MM.1S (cell line): ENCODE measurements at regions not wholly inside any gene's neighbourhood (a gene's known extent, or its start where the extent isn't known, plus 50 kb on each side); places are given as distances from the start of the nearest gene placed in this dataset.

Experiments used
- DNase-seq: peaks from one replicate; pipeline ENCODE4 v3.0.0-alpha.2; 2015
- H2AFZ ChIP-seq: fragments of 300-600 bp; sonication (generic); 2 replicates; pipeline ENCODE4 v1.6.0; 2016; ENCODE audit warnings: antibody characterized with exemption, low read length
- H3F3A ChIP-seq: fragments of 300-600 bp; sonication (generic); 2 replicates; pipeline ENCODE4 v1.6.1; 2016; ENCODE audit warnings: mild to moderate bottlenecking, antibody characterized with exemption, low read length, moderate library complexity, mixed read lengths; ENCODE audit not compliant: insufficient read depth
- H3K27ac ChIP-seq: fragments of 300-600 bp; sonication (generic); 2 replicates; pipeline ENCODE4 v1.5.1; 2016; ENCODE audit warnings: mild to moderate bottlenecking, low read length
- H3K27me3 ChIP-seq: fragments of 300-600 bp; sonication (generic); replicated peaks from 2 replicates; pipeline ENCODE4 v1.6.0; 2016; ENCODE audit warnings: low read length; ENCODE audit not compliant: insufficient read depth
- H3K36me3 ChIP-seq: fragments of 300-600 bp; sonication (generic); replicated peaks from 2 replicates; pipeline ENCODE4 v1.6.1; 2016; ENCODE audit warnings: mild to moderate bottlenecking, low read length, mixed read lengths; ENCODE audit not compliant: insufficient read depth
- H3K4me1 ChIP-seq: fragments of 300-600 bp; sonication (generic); 2 replicates; pipeline ENCODE4 v1.6.1; 2016; ENCODE audit warnings: low read length, mixed read lengths
- H3K4me2 ChIP-seq: fragments of 300-600 bp; sonication (generic); 2 replicates; pipeline ENCODE4 v1.6.0; 2016; ENCODE audit warnings: low read depth, low read length
- H3K4me3 ChIP-seq: fragments of 300-600 bp; sonication (generic); 2 replicates; pipeline ENCODE4 v1.5.1; 2016; ENCODE audit warnings: low read length, mixed read lengths
- H3K79me2 ChIP-seq: fragments of 300-600 bp; sonication (generic); 2 replicates; pipeline ENCODE4 v1.6.1; 2016; ENCODE audit warnings: mixed run types, low read length, mixed read lengths
- H3K9ac ChIP-seq: fragments of 300-600 bp; sonication (generic); 2 replicates; pipeline ENCODE4 v1.6.1; 2016; ENCODE audit warnings: low read length, mixed read lengths
- H3K9me2 ChIP-seq: fragments of 300-600 bp; sonication (generic); replicated peaks from 2 replicates; pipeline ENCODE4 v1.6.1; 2016; ENCODE audit warnings: mild to moderate bottlenecking, low read length, mixed read lengths; ENCODE audit not compliant: insufficient read depth
- H3K9me3 ChIP-seq: fragments of 300-600 bp; sonication (generic); replicated peaks from 2 replicates; pipeline ENCODE4 v1.6.1; 2016; ENCODE audit warnings: mild to moderate bottlenecking, low read length, mixed read lengths; ENCODE audit not compliant: insufficient read depth
- H4K20me1 ChIP-seq: fragments of 300-600 bp; sonication (generic); 2 replicates; pipeline ENCODE4 v1.6.1; 2016; ENCODE audit warnings: mild to moderate bottlenecking, low read length, moderate library complexity, mixed read lengths; ENCODE audit not compliant: insufficient read depth
- CTCF ChIP-seq: fragments of 300-600 bp; sonication (generic); IDR thresholded peaks from 2 replicates; pipeline ENCODE4 v1.5.1; 2016; ENCODE audit warnings: antibody characterized with exemption, low read length, mixed read lengths
- EZH2 ChIP-seq: fragments of 300-600 bp; sonication (generic); optimal IDR thresholded peaks from 2 replicates; pipeline ENCODE3; 2017; ENCODE audit warnings: low read depth, mild to moderate bottlenecking, antibody characterized with exemption, low read length, mixed read lengths
- EZH2phosphoT487 ChIP-seq: fragments of 300-600 bp; sonication (generic); IDR thresholded peaks from 2 replicates; pipeline ENCODE4 v1.6.1; 2018; ENCODE audit warnings: antibody characterized with exemption, low read length

- Histone ChIP-seq H3K4me2 (no peak overlapping the region), H3K9me2 (no peaks in the 10 kb centered on the region), H3F3A (no peaks in the 10 kb centered on the region), H3K9ac (no peak overlapping the region), H3K4me3 (no peak overlapping the region), H2AFZ (no peak overlapping the region), H4K20me1 (no peaks in the 10 kb centered on the region), H3K27me3 (no peaks in the 10 kb centered on the region), H3K9me3 (no peaks in the 10 kb centered on the region), H3K27ac (no peak overlapping the region), H3K79me2 (no peaks in the 10 kb centered on the region), H3K36me3 (no peaks in the 10 kb centered on the region), H3K4me1 (no peaks in the 10 kb centered on the region)
- TF ChIP-seq CTCF (no peak), EZH2 (no peak), EZH2phosphoT487 (no peak)
- no peak for DNase-seq
These were observed 355.6 kb downstream of the USP25 start for GRCh38 chr21:16085421-16085820.

- Histone ChIP-seq H3K4me1 (no peaks in the 10 kb centered on the region), H3K9ac (no peak overlapping the region), H3K9me3 (no peaks in the 10 kb centered on the region), H3K36me3 (no peaks in the 10 kb centered on the region), H3K9me2 (no peaks in the 10 kb centered on the region), H3F3A (no peaks in the 10 kb centered on the region), H3K27ac (no peak overlapping the region), H4K20me1 (no peaks in the 10 kb centered on the region), H3K27me3 (no peaks in the 10 kb centered on the region), H2AFZ (no peak overlapping the region), H3K4me3 (no peak overlapping the region), H3K79me2 (no peaks in the 10 kb centered on the region), H3K4me2 (no peak overlapping the region)
- no peak for DNase-seq
- TF ChIP-seq EZH2 (no peak), CTCF (no peak), EZH2phosphoT487 (no peak)
These were observed 356.3 kb downstream of the USP25 start for GRCh38 chr21:16086121-16086520.

GRCh38 chr21:16086936-16087335, 357.2 kb downstream of the USP25 start:
- H3K4me2 ChIP-seq = no peak overlapping the region
- no peaks in the 10 kb centered on the region for H3K27me3 ChIP-seq
- no peaks in the 10 kb centered on the region for H3K79me2 ChIP-seq
- DNase-seq = no peak
- no peaks in the 10 kb centered on the region for H3K4me1 ChIP-seq
- TF ChIP-seq CTCF (no peak), EZH2phosphoT487 (no peak), EZH2 (no peak)
- H3F3A ChIP-seq = no peaks in the 10 kb centered on the region
- H3K9me3 ChIP-seq = no peaks in the 10 kb centered on the region
- H3K36me3 ChIP-seq = no peaks in the 10 kb centered on the region
- H3K9ac ChIP-seq = no peak overlapping the region
- no peak overlapping the region for H3K27ac ChIP-seq
- H3K4me3 ChIP-seq = no peak overlapping the region
- H2AFZ ChIP-seq = no peak overlapping the region
- H4K20me1 ChIP-seq = no peaks in the 10 kb centered on the region
- H3K9me2 ChIP-seq = no peaks in the 10 kb centered on the region
